PC-9 (cell line): ENCODE measurements at regions not wholly inside any gene's neighbourhood (a gene's known extent, or its start where the extent isn't known, plus 50 kb on each side); places are given as distances from the start of the nearest gene placed in this dataset.

Experiments used
- EZH2 ChIP-seq: fragments of 200-600 bp; sonication (generic); IDR thresholded peaks from 2 replicates; pipeline ENCODE4 v1.8.0; 2017; ENCODE audit warnings: antibody characterized with exemption, low read depth
- TF ChIP-seq, protein P1 (sequence below): fragments of 200-600 bp; sonication (generic); conservative IDR thresholded peaks from 2 replicates; pipeline ENCODE4 v1.6.1; 2017; ENCODE audit warnings: mixed run types, antibody characterized with exemption, mild to moderate bottlenecking, moderate library complexity

DNA sequence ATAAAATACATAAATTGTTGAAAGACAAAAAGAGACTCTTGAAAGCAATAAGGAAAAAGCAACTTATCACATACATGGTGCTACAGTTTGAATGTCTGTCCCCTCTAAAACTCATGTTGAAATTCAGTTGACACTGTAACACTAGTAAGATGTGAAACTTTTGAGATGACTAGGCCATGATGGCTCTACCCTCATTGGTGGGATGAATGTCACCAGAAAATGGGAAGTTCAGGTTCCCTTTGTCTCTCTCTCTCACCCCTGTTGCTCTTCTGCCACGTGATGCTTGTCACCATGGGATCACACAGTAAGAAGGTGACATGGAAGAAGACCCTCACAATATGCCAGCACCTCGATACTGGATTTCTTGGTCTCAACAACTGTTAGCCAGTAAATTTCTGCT, 50.3 kb upstream of the SPTLC1 start:
- no peak for TF ChIP-seq EZH2
- TF ChIP-seq, protein P1, sequence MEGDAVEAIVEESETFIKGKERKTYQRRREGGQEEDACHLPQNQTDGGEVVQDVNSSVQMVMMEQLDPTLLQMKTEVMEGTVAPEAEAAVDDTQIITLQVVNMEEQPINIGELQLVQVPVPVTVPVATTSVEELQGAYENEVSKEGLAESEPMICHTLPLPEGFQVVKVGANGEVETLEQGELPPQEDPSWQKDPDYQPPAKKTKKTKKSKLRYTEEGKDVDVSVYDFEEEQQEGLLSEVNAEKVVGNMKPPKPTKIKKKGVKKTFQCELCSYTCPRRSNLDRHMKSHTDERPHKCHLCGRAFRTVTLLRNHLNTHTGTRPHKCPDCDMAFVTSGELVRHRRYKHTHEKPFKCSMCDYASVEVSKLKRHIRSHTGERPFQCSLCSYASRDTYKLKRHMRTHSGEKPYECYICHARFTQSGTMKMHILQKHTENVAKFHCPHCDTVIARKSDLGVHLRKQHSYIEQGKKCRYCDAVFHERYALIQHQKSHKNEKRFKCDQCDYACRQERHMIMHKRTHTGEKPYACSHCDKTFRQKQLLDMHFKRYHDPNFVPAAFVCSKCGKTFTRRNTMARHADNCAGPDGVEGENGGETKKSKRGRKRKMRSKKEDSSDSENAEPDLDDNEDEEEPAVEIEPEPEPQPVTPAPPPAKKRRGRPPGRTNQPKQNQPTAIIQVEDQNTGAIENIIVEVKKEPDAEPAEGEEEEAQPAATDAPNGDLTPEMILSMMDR: no peak
